IPS-NIHi7 (cell line): ENCODE measurements at regions not wholly inside any gene's neighbourhood (a gene's known extent, or its start where the extent isn't known, plus 50 kb on each side); places are given as distances from the start of the nearest gene placed in this dataset.
A peak's percentile ranks its signal among the peaks of the same experiment; 100 is the strongest.

Experiments used
- DNase-seq: peaks from one replicate; pipeline ENCODE4 v3.0.0; 2012; ENCODE audit warnings: mixed read lengths; ENCODE audit errors: extremely low spot score

GRCh38 chr10:21327289-21327993 is 198.0 kb downstream of the SKIDA1 start:
- DNase-seq: no peak

- no peak for DNase-seq
Measured at GRCh38 chr10:21326594-21327288, 198.7 kb downstream of the SKIDA1 start.

- DNase-seq: no peak
Measured at GRCh38 chr10:21318540-21319167, 206.8 kb downstream of the SKIDA1 start.

- DNase-seq: no peak
Measured at GRCh38 chr10:21317902-21318301, 207.6 kb downstream of the SKIDA1 start.

- peak; percentile 80 for DNase-seq
Measured at GRCh38 chr10:21315645-21316220, 209.7 kb downstream of the SKIDA1 start.

GRCh38 chr10:21314906-21315644 is 210.4 kb downstream of the SKIDA1 start:
- DNase-seq: no peak

- peak; percentile 34 for DNase-seq
Measured at GRCh38 chr10:21314111-21314626, 211.3 kb downstream of the SKIDA1 start.

GRCh38 chr10:21313691-21314090 is 211.8 kb downstream of the SKIDA1 start:
- DNase-seq: no peak

GRCh38 chr10:21311426-21311825 is 214.1 kb downstream of the SKIDA1 start:
- no peak for DNase-seq

- DNase-seq: peak; percentile 36
Measured at GRCh38 chr10:21309427-21309826, 216.1 kb downstream of the SKIDA1 start.

GRCh38 chr10:21308946-21309345 is 216.5 kb downstream of the SKIDA1 start:
- DNase-seq: no peak

- no peak for DNase-seq
Measured at GRCh38 chr10:21308018-21308417, 217.5 kb downstream of the SKIDA1 start.

- no peak for DNase-seq
Measured at GRCh38 chr10:21304608-21305007, 220.9 kb downstream of the SKIDA1 start.

GRCh38 chr10:21304198-21304597 is 221.3 kb downstream of the SKIDA1 start:
- no peak for DNase-seq

- no peak for DNase-seq
Measured at GRCh38 chr10:21300551-21300950, 224.9 kb downstream of the SKIDA1 start.

- DNase-seq: no peak
Measured at GRCh38 chr10:21299330-21299729, 226.2 kb downstream of the SKIDA1 start.

GRCh38 chr10:21298701-21299100 is 226.8 kb downstream of the SKIDA1 start:
- DNase-seq: no peak

- no peak for DNase-seq
Measured at GRCh38 chr10:21297603-21298383, 227.7 kb downstream of the SKIDA1 start.

- DNase-seq: no peak
Measured at GRCh38 chr10:21296575-21297355, 228.7 kb downstream of the SKIDA1 start.
